Coronary artery (tissue), 2 donors: ENCODE measurements at regions not wholly inside any gene's neighbourhood (a gene's known extent, or its start where the extent isn't known, plus 50 kb on each side); places are given as distances from the start of the nearest gene placed in this dataset.
"Not testable (repeated sequence)": the region's sequence is repeated elsewhere in the genome, so short reads cannot be mapped to it uniquely, and the experiment has no call there.

Experiments
- DNase-seq: peaks from one replicate; pipeline ENCODE4 v3.0.0-alpha.2; 2017; ENCODE audit warnings: low spot score
- H3K27ac ChIP-seq, 2 donors: fragments of 200-600 bp; sonication (generic); one replicate each; pipeline ENCODE4 v1.5.1; 2016 to 2019
- H3K4me3 ChIP-seq: fragments of 200-600 bp; sonication (generic); 2 replicates; pipeline ENCODE4 v1.5.1; 2016; ENCODE audit warnings: mild to moderate bottlenecking, moderate library complexity
- TF ChIP-seq, protein P1 (sequence below): fragments of 200-600 bp; sonication (generic); IDR thresholded peaks from one replicate; pipeline ENCODE4 v1.5.1; 2019; ENCODE audit warnings: antibody characterized with exemption

GRCh38 chr17:20706751-20707373, 127.3 kb downstream of the CDRT15L2 start:
- no peak overlapping the region for H3K4me3 ChIP-seq
- H3K27ac ChIP-seq = no peak overlapping the region
- no peak for DNase-seq
- TF ChIP-seq, protein P1, sequence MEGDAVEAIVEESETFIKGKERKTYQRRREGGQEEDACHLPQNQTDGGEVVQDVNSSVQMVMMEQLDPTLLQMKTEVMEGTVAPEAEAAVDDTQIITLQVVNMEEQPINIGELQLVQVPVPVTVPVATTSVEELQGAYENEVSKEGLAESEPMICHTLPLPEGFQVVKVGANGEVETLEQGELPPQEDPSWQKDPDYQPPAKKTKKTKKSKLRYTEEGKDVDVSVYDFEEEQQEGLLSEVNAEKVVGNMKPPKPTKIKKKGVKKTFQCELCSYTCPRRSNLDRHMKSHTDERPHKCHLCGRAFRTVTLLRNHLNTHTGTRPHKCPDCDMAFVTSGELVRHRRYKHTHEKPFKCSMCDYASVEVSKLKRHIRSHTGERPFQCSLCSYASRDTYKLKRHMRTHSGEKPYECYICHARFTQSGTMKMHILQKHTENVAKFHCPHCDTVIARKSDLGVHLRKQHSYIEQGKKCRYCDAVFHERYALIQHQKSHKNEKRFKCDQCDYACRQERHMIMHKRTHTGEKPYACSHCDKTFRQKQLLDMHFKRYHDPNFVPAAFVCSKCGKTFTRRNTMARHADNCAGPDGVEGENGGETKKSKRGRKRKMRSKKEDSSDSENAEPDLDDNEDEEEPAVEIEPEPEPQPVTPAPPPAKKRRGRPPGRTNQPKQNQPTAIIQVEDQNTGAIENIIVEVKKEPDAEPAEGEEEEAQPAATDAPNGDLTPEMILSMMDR = no peak

DNA sequence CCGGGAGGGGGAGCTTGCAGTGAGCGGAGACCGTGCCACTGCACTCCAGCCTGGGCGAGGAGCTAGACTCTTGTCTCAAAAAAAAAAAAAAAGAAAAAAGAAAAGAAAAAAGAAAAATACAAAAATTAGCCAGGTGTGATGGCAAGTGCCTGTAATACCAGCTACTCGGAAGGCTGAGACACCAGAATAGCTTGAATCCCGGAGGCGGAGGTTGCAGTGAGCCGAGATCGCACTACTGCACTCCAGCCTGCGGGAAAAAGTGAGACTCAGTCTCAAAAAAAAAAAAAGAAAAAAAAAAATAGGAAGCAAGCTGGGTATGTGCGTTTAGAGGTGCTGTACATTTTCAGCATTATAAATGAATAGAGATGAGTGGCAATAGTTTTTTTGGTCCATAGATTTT, 129.3 kb downstream of the CDRT15L2 start:
- not testable (repeated sequence) for DNase-seq, H3K27ac ChIP-seq, H3K4me3 ChIP-seq

DNA sequence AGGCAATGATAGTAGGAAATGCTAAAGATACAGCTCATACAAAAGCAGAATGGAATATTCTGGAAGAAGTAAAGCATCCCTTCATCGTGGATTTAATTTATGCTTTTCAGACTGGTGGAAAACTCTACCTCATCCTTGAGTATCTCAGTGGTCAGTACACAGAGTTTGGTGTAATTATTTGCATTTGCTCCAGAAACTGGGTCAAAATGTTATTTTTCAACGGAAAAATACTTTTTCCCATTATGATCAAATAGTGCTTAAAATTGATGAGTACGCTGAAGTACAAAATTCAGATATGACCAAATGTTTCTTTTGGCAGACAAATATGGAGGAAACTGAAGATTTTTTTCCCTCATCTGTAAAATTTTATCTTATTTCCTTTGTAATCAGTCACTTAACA, 137.0 kb downstream of the CDRT15L2 start:
- not testable (repeated sequence) for DNase-seq, H3K4me3 ChIP-seq, H3K27ac ChIP-seq

DNA sequence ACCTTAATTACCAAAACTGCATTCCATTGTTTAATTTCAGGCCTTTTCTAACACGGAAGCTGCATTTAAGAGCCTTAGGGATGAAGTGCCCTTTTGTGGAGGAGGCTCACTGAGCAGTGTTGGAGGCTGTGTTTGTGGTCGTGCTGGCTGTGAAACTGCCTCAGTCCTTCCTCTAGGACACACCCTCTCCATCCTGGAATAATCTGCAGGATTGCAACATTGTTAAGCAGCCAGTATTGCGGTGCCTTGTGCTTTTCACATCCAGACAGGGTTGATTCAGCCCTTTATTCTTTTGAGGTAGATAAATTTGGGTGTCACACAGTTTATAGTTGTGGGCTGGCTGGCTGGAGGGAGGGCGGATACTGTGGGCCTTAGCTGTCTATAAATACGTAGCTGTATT, 141.6 kb downstream of the CDRT15L2 start:
- H3K4me3 ChIP-seq = no peak overlapping the region
- DNase-seq = no peak
- TF ChIP-seq, protein P1 = no peak

GRCh38 chr17:20724391-20724790, 144.9 kb downstream of the CDRT15L2 start:
- not testable (repeated sequence) for H3K27ac ChIP-seq

More for the DNA sequence above, 141.6 kb downstream of the CDRT15L2 start:
- H3K27ac ChIP-seq = no peak overlapping the region

DNA sequence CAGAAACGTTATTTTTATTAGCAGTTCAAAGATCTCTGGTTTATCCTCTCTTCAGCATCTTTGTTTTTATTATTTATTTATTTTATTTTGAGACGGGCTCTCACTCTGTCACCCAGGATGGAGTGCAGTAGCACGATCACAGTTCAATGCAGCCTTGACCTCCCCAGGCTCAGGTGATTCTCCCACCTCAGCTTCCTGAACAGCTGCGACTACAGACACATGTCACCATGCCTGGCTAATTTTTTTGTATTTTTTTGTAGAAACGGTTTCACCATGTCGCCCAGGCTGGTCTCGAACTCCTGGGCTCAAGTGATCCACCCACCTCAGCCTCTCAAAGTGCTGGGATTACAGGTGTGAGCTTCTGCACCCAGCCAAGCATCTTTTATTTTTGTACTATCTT, 147.7 kb downstream of the CDRT15L2 start:
- not testable (repeated sequence) for H3K27ac ChIP-seq, H3K4me3 ChIP-seq, DNase-seq

More at GRCh38 chr17:20724391-20724790, 144.9 kb downstream of the CDRT15L2 start:
- not testable (repeated sequence) for H3K4me3 ChIP-seq, DNase-seq

GRCh38 chr17:20728181-20728580, 148.7 kb downstream of the CDRT15L2 start:
- DNase-seq = no peak
- TF ChIP-seq, protein P1 = no peak

GRCh38 chr17:20731131-20731530, 151.6 kb downstream of the CDRT15L2 start:
- H3K27ac ChIP-seq, DNase-seq, H3K4me3 ChIP-seq: not testable (repeated sequence)

More at GRCh38 chr17:20728181-20728580, 148.7 kb downstream of the CDRT15L2 start:
- no peak overlapping the region for H3K4me3 ChIP-seq
- H3K27ac ChIP-seq = no peak overlapping the region

DNA sequence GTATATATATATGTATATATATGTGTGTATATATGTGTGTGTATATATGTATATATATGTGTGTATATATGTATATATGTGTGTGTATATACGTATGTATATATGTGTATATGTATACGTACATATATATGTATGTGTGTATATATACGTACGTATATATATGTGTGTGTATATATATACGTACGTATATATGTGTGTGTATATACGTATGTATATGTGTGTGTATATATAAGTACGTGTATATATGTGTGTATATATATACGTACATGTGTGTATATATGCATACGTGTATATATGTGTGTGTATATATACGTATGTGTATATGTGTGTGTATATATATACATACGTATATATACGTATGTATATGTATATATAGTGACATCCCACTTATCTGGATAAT, 154.4 kb downstream of the CDRT15L2 start:
- TF ChIP-seq, protein P1 = no peak
- no peak for DNase-seq

DNA sequence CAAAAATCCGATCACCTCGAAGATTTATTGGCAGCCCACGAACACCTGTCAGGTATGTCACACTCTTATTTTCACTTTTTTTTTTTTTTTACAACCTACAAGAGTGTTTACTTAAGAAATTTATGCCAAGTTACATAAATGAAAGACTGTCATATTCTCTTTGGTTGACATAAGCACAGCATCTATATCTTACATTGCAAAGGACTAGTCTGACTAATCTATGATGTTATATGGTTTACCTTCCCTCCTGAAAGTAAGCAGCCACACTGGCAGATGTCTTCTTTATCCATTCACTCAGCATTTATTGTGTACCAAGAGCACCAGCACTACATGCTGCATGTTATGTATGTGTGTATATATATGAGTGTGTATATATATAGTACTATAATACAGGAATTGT, 156.3 kb downstream of the CDRT15L2 start:
- DNase-seq = no peak
- TF ChIP-seq, protein P1 = no peak
- H3K4me3 ChIP-seq = no peak overlapping the region
- H3K27ac ChIP-seq = no peak overlapping the region

More for the DNA sequence above, 154.4 kb downstream of the CDRT15L2 start:
- Histone ChIP-seq H3K4me3 (no peak overlapping the region), H3K27ac (no peak overlapping the region)

- not testable (repeated sequence) for DNase-seq, H3K27ac ChIP-seq, H3K4me3 ChIP-seq
These were observed 158.1 kb downstream of the CDRT15L2 start for GRCh38 chr17:20737636-20738035.
